H1 (cell line): ENCODE measurements at regions not wholly inside any gene's neighbourhood (a gene's known extent, or its start where the extent isn't known, plus 50 kb on each side); places are given as distances from the start of the nearest gene placed in this dataset.

Experiments
- CTCF ChIA-PET: fragments of 300-600 bp; sonication (Branson Sonifier 250); formaldehyde crosslinking; loops from one replicate; lab custom pipeline; 2021; ENCODE audit not compliant: partially characterized antibody; lab: Charles Lee
- POLR2A ChIA-PET: fragments of 300-600 bp; sonication (Branson Sonifier 250); formaldehyde crosslinking; loops from one replicate; lab custom pipeline; 2021; ENCODE audit warnings: inconsistent platforms; ENCODE audit not compliant: partially characterized antibody; lab: Charles Lee
- DNase-seq, 2 experiments: peaks; one replicate each; pipeline versions ENCODE4 v3.0.0 to v3.0.0-alpha.2; 2010 to 2022; ENCODE audit warnings: low spot score in 2 of 2, low read depth in 1 of 2, mixed read lengths in 1 of 2
- FAIRE-seq: peaks from 2 replicates; lab custom pipeline; 2011; peaks lifted over from hg19 to GRCh38; lab: Jason Lieb, UNC
- H2AFZ ChIP-seq: 2 replicates; pipeline ENCODE4 v1.8.1; 2012; ENCODE audit warnings: low read length, inconsistent platforms
- H2AK5ac ChIP-seq: 2 replicates; pipeline ENCODE4 v1.6.1; 2013; ENCODE audit warnings: low read depth, low read length
- H2BK120ac ChIP-seq: replicated peaks from 2 replicates; pipeline ENCODE3; 2013; ENCODE audit warnings: low read depth, low read length, inconsistent platforms
- H2BK12ac ChIP-seq: 2 replicates; pipeline ENCODE4 v1.6.1; 2013; ENCODE audit warnings: low read depth, low read length
- H2BK15ac ChIP-seq: 2 replicates; pipeline ENCODE4 v1.6.1; 2013; ENCODE audit warnings: low read length
- H2BK20ac ChIP-seq: 2 replicates; pipeline ENCODE4 v1.6.1; 2013; ENCODE audit warnings: low read length
- H2BK5ac ChIP-seq: 2 replicates; pipeline ENCODE4 v1.6.1; 2013; ENCODE audit warnings: low read depth, low read length
- H3K14ac ChIP-seq: 2 replicates; pipeline ENCODE4 v1.6.1; 2013; ENCODE audit warnings: inconsistent platforms; ENCODE audit not compliant: insufficient read length
- H3K18ac ChIP-seq: 2 replicates; pipeline ENCODE4 v1.6.1; 2013; ENCODE audit warnings: low read length; ENCODE audit errors: extremely low read depth
- H3K23ac ChIP-seq: 2 replicates; pipeline ENCODE4 v1.6.1; 2013; ENCODE audit warnings: inconsistent platforms; ENCODE audit not compliant: insufficient read length
- H3K23me2 ChIP-seq: 2 replicates; pipeline ENCODE4 v1.6.1; 2013; ENCODE audit warnings: low read depth, low read length
- H3K27ac ChIP-seq: 2 replicates; pipeline ENCODE4 v1.6.1; 2011; ENCODE audit warnings: low read depth, low read length, inconsistent platforms
- H3K27me3 ChIP-seq, 4 experiments: replicated peaks in 1 of 4; 1 replicate in 1 of 4; 2 replicates in 3 of 4; pipeline versions ENCODE4 v1.6.1 to v1.8.1; 2011 to 2013; ENCODE audit warnings: low read length in 3 of 4, mild to moderate bottlenecking in 3 of 4, inconsistent platforms in 2 of 4, mixed read lengths in 2 of 4, moderate library complexity in 1 of 4; ENCODE audit not compliant: control insufficient read depth in 3 of 4, insufficient read depth in 3 of 4; ENCODE audit errors: extremely low read depth in 1 of 4
- H3K36me3 ChIP-seq, 4 experiments: 2 replicates each; pipeline versions ENCODE4 v1.6.1 to v1.8.1; 2011 to 2013; ENCODE audit warnings: mild to moderate bottlenecking in 4 of 4, low read length in 3 of 4, moderate library complexity in 2 of 4, control low read depth in 1 of 4, inconsistent platforms in 1 of 4; ENCODE audit not compliant: insufficient read depth in 4 of 4, control insufficient read depth in 2 of 4
- H3K4ac ChIP-seq: replicated peaks from 2 replicates; pipeline ENCODE3; 2013; ENCODE audit warnings: low read length, low read depth, mixed read lengths, inconsistent platforms; ENCODE audit not compliant: insufficient read length
- H3K4me1 ChIP-seq, 4 experiments: replicated peaks in 1 of 4; 1 replicate in 1 of 4; 2 replicates in 3 of 4; pipeline versions ENCODE4 v1.6.1 to v1.8.1; 2011 to 2013; ENCODE audit warnings: low read length in 3 of 4, inconsistent platforms in 2 of 4, mixed read lengths in 1 of 4; ENCODE audit not compliant: insufficient read depth in 4 of 4, control insufficient read depth in 3 of 4
- H3K4me2 ChIP-seq, 2 experiments: 2 replicates each; pipeline versions ENCODE4 v1.6.1 to v1.8.1; 2011 to 2013; ENCODE audit warnings: low read depth in 2 of 2, low read length in 2 of 2, control low read depth in 1 of 2, inconsistent platforms in 1 of 2, mild to moderate bottlenecking in 1 of 2; ENCODE audit not compliant: insufficient read depth in 1 of 2
- H3K4me3 ChIP-seq, 4 experiments: fragments of 200-600, 300-600 bp in 1 of 4; sonication (generic), shearing (Covaris generic), sonication (Bioruptor Twin) in 1 of 4; 2 replicates each; pipeline versions ENCODE4 v1.5.1 to v1.8.1; 2011 to 2016; ENCODE audit warnings: low read length in 4 of 4, low read depth in 3 of 4, control low read depth in 2 of 4, inconsistent platforms in 2 of 4, mild to moderate bottlenecking in 2 of 4, mixed read lengths in 1 of 4, moderate library complexity in 1 of 4; ENCODE audit not compliant: insufficient read depth in 2 of 4; ENCODE audit errors: extremely low read depth in 1 of 4
- H3K56ac ChIP-seq: replicated peaks from 2 replicates; pipeline ENCODE3; 2013; ENCODE audit warnings: low read depth, mild to moderate bottlenecking, mixed read lengths, low read length, inconsistent platforms; ENCODE audit not compliant: insufficient read length
- H3K79me1 ChIP-seq: 2 replicates; pipeline ENCODE4 v1.6.1; 2013; ENCODE audit warnings: low read depth, low read length, control low read depth
- H3K79me2 ChIP-seq, 2 experiments: 2 replicates each; pipeline versions ENCODE4 v1.6.1 to v1.8.1; 2012 to 2013; ENCODE audit warnings: low read length in 2 of 2, mild to moderate bottlenecking in 2 of 2, inconsistent platforms in 1 of 2; ENCODE audit not compliant: insufficient read depth in 2 of 2, control insufficient read depth in 1 of 2
- H3K9ac ChIP-seq, 4 experiments: replicated peaks in 1 of 4; 1 replicate in 1 of 4; 2 replicates in 3 of 4; pipeline versions ENCODE4 v1.6.1 to v1.8.1; 2011 to 2013; ENCODE audit warnings: low read depth in 3 of 4, low read length in 3 of 4, control low read depth in 2 of 4, mild to moderate bottlenecking in 2 of 4, moderate library complexity in 2 of 4, inconsistent platforms in 1 of 4; ENCODE audit errors: extremely low read depth in 1 of 4
- H3K9me3 ChIP-seq, 2 experiments: 2 replicates each; pipeline versions ENCODE4 v1.6.1 to v1.8.1; 2012 to 2013; ENCODE audit warnings: mild to moderate bottlenecking in 2 of 2, moderate library complexity in 2 of 2, control low read depth in 1 of 2, inconsistent platforms in 1 of 2, low read depth in 1 of 2, low read length in 1 of 2, mixed read lengths in 1 of 2; ENCODE audit not compliant: insufficient read depth in 2 of 2
- H4K20me1 ChIP-seq, 2 experiments: replicated peaks in 1 of 2; 2 replicates each; pipeline versions ENCODE3 to v1.8.1; 2011 to 2013; ENCODE audit warnings: inconsistent platforms in 2 of 2, low read length in 2 of 2, mild to moderate bottlenecking in 1 of 2; ENCODE audit not compliant: insufficient read depth in 2 of 2, control insufficient read depth in 1 of 2
- H4K5ac ChIP-seq: 2 replicates; pipeline ENCODE4 v1.6.1; 2013; ENCODE audit warnings: low read length, low read depth, mixed read lengths, inconsistent platforms; ENCODE audit not compliant: insufficient read length
- H4K8ac ChIP-seq: 2 replicates; pipeline ENCODE4 v1.8.0; 2013; ENCODE audit warnings: mild to moderate bottlenecking, moderate library complexity, low read length, inconsistent platforms; ENCODE audit not compliant: insufficient read depth; ENCODE audit errors: extremely low read depth
- H4K91ac ChIP-seq: replicated peaks from 2 replicates; pipeline ENCODE3; 2013; ENCODE audit warnings: low read length, mixed read lengths, inconsistent platforms; ENCODE audit not compliant: insufficient read length
- BRCA1 ChIP-seq: IDR thresholded peaks from 2 replicates; pipeline ENCODE4 v1.6.1; 2012; ENCODE audit warnings: low read depth, low read length, improper control_type of control experiment
- CBX8 ChIP-seq: fragments of 300-800, 300-1000 bp; sonication (generic); IDR thresholded peaks from 2 replicates; pipeline ENCODE4 v1.7.1; 2016; ENCODE audit warnings: low read depth, low read length, borderline replicate concordance
- GABPA ChIP-seq: IDR thresholded peaks from 2 replicates; pipeline ENCODE4 v1.6.1; 2011; ENCODE audit warnings: mild to moderate bottlenecking, low read length, moderate library complexity, borderline replicate concordance; ENCODE audit not compliant: insufficient read depth
- HDAC6 ChIP-seq: IDR thresholded peaks from one replicate; pipeline ENCODE4 v1.7.1; 2012; ENCODE audit warnings: low read depth, mild to moderate bottlenecking, inconsistent platforms, low read length, moderate library complexity
- JUN ChIP-seq: IDR thresholded peaks from 2 replicates; pipeline ENCODE4 v1.6.1; 2011; ENCODE audit warnings: low read depth, mild to moderate bottlenecking, improper control_type of control experiment, low read length
- KDM1A ChIP-seq: fragments of 200-600, 300-600 bp; sonication (generic); IDR thresholded peaks from 2 replicates; pipeline ENCODE4 v1.7.1; 2016; ENCODE audit warnings: mild to moderate bottlenecking, low read length, borderline replicate concordance
- POLR2A ChIP-seq, 2 experiments: IDR thresholded peaks; 1 replicate in 1 of 2; 2 replicates in 1 of 2; pipeline ENCODE4 v1.6.1; 2011; ENCODE audit warnings: low read depth in 2 of 2, low read length in 2 of 2, mild to moderate bottlenecking in 2 of 2; ENCODE audit errors: control extremely low read depth in 1 of 2
- RAD21 ChIP-seq, 2 experiments: IDR thresholded peaks in 1 of 2; conservative IDR thresholded peaks in 1 of 2; 2 replicates each; pipeline ENCODE4 v1.6.1; 2011; ENCODE audit warnings: low read depth in 2 of 2, low read length in 2 of 2, improper control_type of control experiment in 1 of 2, inconsistent platforms in 1 of 2, mild to moderate bottlenecking in 1 of 2, moderate library complexity in 1 of 2
- RBBP5 ChIP-seq: IDR thresholded peaks from 2 replicates; pipeline ENCODE4 v1.7.1; 2012; ENCODE audit warnings: low read depth, mild to moderate bottlenecking, inconsistent platforms, low read length, moderate library complexity, borderline replicate concordance
- SIN3A ChIP-seq, 2 experiments: IDR thresholded peaks in 1 of 2; conservative IDR thresholded peaks in 1 of 2; 2 replicates each; pipeline ENCODE4 v1.6.1; 2011 to 2012; ENCODE audit warnings: low read length in 2 of 2, improper control_type of control experiment in 1 of 2, low read depth in 1 of 2, mild to moderate bottlenecking in 1 of 2
- SIRT6 ChIP-seq: IDR thresholded peaks from one replicate; pipeline ENCODE4 v1.7.1; 2012; ENCODE audit warnings: low read length, inconsistent platforms
- SRF ChIP-seq: IDR thresholded peaks from 2 replicates; pipeline ENCODE4 v1.6.1; 2011; ENCODE audit warnings: mild to moderate bottlenecking, low read depth, low read length, moderate library complexity
- TCF12 ChIP-seq: IDR thresholded peaks from 2 replicates; pipeline ENCODE4 v1.6.1; 2011; ENCODE audit warnings: low read depth, mild to moderate bottlenecking, low read length
- YY1 ChIP-seq: IDR thresholded peaks from 2 replicates; pipeline ENCODE4 v1.6.1; 2011; ENCODE audit warnings: low read depth, mild to moderate bottlenecking, low read length
- WGBS, 2 experiments: shearing (Covaris generic) in 1 of 2; methylation state at CpG; one replicate each; pipeline versions ENCODE4 v1.1.6 to v1.1.7; 2013 to 2015; ENCODE audit warnings: low lambda C conversion rate in 2 of 2, mixed read lengths in 2 of 2, inconsistent platforms in 1 of 2, low coverage in 1 of 2, missing lambda C conversion rate in 1 of 2; ENCODE audit not compliant: insufficient replicate concordance in 2 of 2, insufficient coverage in 1 of 2, insufficient read length in 1 of 2; ENCODE audit errors: extremely low coverage in 1 of 2, missing lambda C conversion rate in 1 of 2; 5-methylcytosine and 5-hydroxymethylcytosine counted together
- TF ChIP-seq, protein P1 (sequence below): IDR thresholded peaks from 2 replicates; pipeline ENCODE4 v1.6.1; 2011; ENCODE audit warnings: low read length, improper control_type of control experiment

DNA sequence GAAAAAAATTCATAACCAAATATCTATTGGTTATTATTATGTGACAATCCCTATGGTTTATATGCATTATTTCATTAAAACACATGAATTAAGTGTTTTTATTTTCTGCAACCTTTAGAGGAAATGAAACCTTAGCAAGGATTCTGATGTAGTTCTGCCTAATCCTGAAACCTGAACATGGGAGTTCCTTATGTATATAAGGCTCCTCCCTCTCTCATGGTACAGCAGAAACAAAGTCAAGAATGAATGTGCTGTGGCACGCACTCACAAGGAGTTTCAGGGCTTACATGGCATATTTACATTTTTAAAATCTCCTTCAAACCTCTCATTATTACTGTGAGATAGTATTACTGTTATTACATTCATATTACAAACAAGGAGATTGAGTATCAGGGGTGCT lies 426.4 kb upstream of the CITED2 start:
- no peaks in the 10 kb centered on the region for H3K27me3 ChIP-seq
- FAIRE-seq = no peak
- ChIA-PET POLR2A (no interaction called here), CTCF (no interaction called here)
- no peak overlapping the region for H3K18ac ChIP-seq
- DNase-seq = no peak
- no peak overlapping the region for H3K4me3 ChIP-seq
- no peak overlapping the region for H3K23ac ChIP-seq
- WGBS, 2 experiments = 95% methylated on average over 1 of the region's 1 CpG; no CpG with 5 or more reads in 1 of the 2 experiments
- no peaks in the 10 kb centered on the region for H3K36me3 ChIP-seq
- H3K4me2 ChIP-seq = no peak overlapping the region
- no peak overlapping the region for H4K91ac ChIP-seq
- H3K9me3 ChIP-seq = no peaks in the 10 kb centered on the region
- H3K4me1 ChIP-seq = no peaks in the 10 kb centered on the region
- no peak overlapping the region for H2BK120ac ChIP-seq
- no peak overlapping the region for H3K14ac ChIP-seq
- no peak overlapping the region for H4K5ac ChIP-seq
- no peak overlapping the region for H2BK20ac ChIP-seq
- no peak overlapping the region for H2AK5ac ChIP-seq
- no peak overlapping the region for H2AFZ ChIP-seq
- no peak overlapping the region for H2BK15ac ChIP-seq
- no peak overlapping the region for H3K27ac ChIP-seq
- H3K23me2 ChIP-seq = no peaks in the 10 kb centered on the region
- H3K4ac ChIP-seq = no peak overlapping the region
- no peaks in the 10 kb centered on the region for H3K79me2 ChIP-seq
- no peak overlapping the region for H3K56ac ChIP-seq
- H3K79me1 ChIP-seq = no peaks in the 10 kb centered on the region
- H4K8ac ChIP-seq = no peak overlapping the region
- no peaks in the 10 kb centered on the region for H4K20me1 ChIP-seq
- H2BK5ac ChIP-seq = no peak overlapping the region
- H2BK12ac ChIP-seq = no peak overlapping the region
- no peak overlapping the region for H3K9ac ChIP-seq
- TF ChIP-seq RAD21 (IDR thresholded peaks at IDR 0.05 in 1 of 2, conservative IDR thresholded peaks at IDR 0.05 in 1 of 2; ENCODE audit: low read depth in 2 of 2, low read length in 2 of 2) = no peak
- TF ChIP-seq HDAC6 = no peak
- TF ChIP-seq KDM1A = no peak
- TF ChIP-seq CBX8 = no peak
- TF ChIP-seq JUN = no peak
- no peak for TF ChIP-seq RBBP5
- TF ChIP-seq BRCA1 = no peak
- TF ChIP-seq, protein P1, sequence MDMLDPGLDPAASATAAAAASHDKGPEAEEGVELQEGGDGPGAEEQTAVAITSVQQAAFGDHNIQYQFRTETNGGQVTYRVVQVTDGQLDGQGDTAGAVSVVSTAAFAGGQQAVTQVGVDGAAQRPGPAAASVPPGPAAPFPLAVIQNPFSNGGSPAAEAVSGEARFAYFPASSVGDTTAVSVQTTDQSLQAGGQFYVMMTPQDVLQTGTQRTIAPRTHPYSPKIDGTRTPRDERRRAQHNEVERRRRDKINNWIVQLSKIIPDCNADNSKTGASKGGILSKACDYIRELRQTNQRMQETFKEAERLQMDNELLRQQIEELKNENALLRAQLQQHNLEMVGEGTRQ = no peak
- TF ChIP-seq POLR2A (IDR thresholded peaks at IDR 0.05; ENCODE audit: control extremely low read depth in 1 of 2, low read depth in 2 of 2, low read length in 2 of 2) = no peak
- no peak for TF ChIP-seq SIRT6
- TF ChIP-seq YY1 = no peak
- TF ChIP-seq GABPA = no peak
- TF ChIP-seq TCF12 = no peak
- TF ChIP-seq SRF = no peak
- TF ChIP-seq SIN3A (conservative IDR thresholded peaks at IDR 0.05 in 1 of 2, IDR thresholded peaks at IDR 0.05 in 1 of 2; ENCODE audit: low read depth in 1 of 2, low read length in 2 of 2) = no peak
